Erythroblast (primary cell): ENCODE measurements at regions not wholly inside any gene's neighbourhood (a gene's known extent, or its start where the extent isn't known, plus 50 kb on each side); places are given as distances from the start of the nearest gene placed in this dataset.

Experiments
- GATA1 ChIP-seq: IDR thresholded peaks from 2 replicates; pipeline ENCODE4 v1.6.1; 2011; ENCODE audit warnings: low read depth, mild to moderate bottlenecking, control low read depth, low read length, moderate library complexity
- POLR2A ChIP-seq: IDR thresholded peaks from 2 replicates; pipeline ENCODE4 v1.6.1; 2011; ENCODE audit warnings: mild to moderate bottlenecking, low read length

GRCh38 chr16:64468515-64469090, 653.3 kb downstream of the CDH11 start:
- TF ChIP-seq POLR2A, result no peak
- no peak for TF ChIP-seq GATA1
